Left ventricle myocardium superior (tissue), 1 donor: ENCODE measurements at regions not wholly inside any gene's neighbourhood (a gene's known extent, or its start where the extent isn't known, plus 50 kb on each side); places are given as distances from the start of the nearest gene placed in this dataset.
"Not testable (repeated sequence)": the region's sequence is repeated elsewhere in the genome, so short reads cannot be mapped to it uniquely, and the experiment has no call there.

Source experiments
- ATAC-seq: fragments of 200-7000 bp; cut with Tn5 transposase; one replicate; pipeline ENCODE4 v1.9.1; 2020; ENCODE audit warnings: mild to moderate bottlenecking, moderate library complexity
- DNase-seq: peaks from one replicate; pipeline ENCODE4 v3.0.0-alpha.2; 2020
- intact Hi-C: fragments of 100-400 bp; cut with micrococcal nuclease; formaldehyde crosslinking; loops from one replicate; pipeline ENCODE4 v1.11.0; 2022
- donor health status: DM: no; HTN: yes; CAD: no; lungs with severe emphysema.

DNA sequence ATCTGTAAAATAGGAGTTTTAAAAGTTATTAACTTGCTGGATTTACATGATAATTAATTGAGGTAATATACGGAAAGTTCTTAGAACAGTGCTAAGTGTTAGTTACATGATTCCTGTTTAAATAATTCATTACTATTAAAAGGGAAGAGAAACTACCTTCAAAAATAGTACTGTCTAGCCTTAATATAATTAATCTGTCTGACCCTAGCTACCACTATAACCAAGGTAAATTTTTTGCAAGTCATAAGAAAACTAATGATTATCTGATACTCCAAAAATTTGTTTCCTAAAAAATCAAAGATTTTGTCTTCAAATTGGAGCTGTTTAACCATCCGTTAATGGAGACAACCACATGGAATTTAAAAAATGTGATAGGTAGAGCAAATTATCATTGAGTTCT, 294.3 kb upstream of the FBXO33 start:
- DNase-seq (no peak), ATAC-seq (no peak)
- intact Hi-C loops, result no loop called here

DNA sequence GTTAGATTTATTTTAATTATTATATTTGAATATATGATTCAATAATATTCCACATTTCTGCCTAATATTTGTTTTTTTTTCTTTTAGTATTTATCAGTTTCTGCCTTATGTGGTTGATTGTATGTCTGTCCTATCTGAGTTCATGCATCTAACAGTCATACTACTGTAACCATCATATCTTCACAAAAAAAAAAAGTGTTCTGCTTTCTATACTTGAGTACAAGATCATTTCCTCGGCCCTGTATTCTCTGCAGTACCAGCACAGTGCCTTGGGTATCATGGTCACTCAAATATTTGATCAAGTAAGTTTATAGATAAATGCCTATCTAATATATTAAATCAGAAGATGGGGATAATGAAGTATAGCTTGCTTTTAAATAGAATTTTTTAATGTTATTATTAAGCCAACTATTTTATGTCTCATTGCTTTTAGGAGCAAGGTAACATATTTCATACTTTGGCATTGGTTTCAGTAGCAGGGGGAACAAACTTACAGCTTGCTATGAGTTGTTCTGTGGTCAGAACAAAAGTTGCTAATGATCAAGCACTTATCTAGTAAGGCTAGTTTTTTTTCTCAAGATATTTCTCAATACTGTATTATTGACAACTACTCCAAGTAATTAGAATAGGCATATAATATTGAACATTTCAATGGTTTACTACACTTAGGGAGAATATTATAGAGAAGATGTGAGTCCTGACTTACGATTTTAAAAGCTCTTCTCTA, 290.5 kb upstream of the FBXO33 start:
- DNase-seq (no peak), ATAC-seq (no peak)
- intact Hi-C loops, result no loop called here

- intact Hi-C loops, result no loop called here
- DNase-seq, result no peak
- ATAC-seq, result no peak
Measured at GRCh38 chr14:39716987-39717570, 284.8 kb upstream of the FBXO33 start.

DNA sequence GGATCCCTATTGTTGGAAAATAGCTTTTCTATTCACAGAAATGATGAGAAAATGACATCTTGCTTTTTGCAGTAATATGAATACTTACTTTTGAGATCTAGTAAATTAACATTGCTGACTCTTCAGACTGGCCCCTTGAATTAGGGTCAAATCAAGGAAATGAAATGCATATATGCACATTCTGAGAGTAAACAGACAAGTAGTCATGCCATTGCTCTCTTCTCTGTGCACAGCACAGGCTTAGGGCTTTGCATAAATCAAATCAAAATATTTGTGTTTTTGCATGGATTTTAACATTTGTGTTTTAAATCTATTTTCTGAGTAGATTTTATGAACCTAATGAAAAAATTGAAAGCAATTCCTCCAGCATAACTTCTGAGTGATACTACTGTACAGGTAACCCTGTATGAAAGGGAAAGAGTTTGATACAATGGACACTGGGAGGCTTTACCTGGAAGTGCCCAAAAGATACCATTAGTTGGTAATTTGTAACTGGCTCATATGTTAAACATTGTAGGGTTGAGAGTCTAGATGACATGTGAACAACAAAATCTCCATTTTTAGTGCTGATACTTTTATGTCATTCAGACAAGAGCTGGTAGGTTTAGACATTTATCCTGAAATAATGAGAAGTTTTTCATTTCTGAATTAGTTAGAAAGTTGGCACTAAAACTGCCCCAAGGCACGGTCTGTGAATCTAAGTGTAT, 280.2 kb upstream of the FBXO33 start:
- ATAC-seq (no peak), DNase-seq (no peak)
- intact Hi-C loops, result no loop called here

DNA sequence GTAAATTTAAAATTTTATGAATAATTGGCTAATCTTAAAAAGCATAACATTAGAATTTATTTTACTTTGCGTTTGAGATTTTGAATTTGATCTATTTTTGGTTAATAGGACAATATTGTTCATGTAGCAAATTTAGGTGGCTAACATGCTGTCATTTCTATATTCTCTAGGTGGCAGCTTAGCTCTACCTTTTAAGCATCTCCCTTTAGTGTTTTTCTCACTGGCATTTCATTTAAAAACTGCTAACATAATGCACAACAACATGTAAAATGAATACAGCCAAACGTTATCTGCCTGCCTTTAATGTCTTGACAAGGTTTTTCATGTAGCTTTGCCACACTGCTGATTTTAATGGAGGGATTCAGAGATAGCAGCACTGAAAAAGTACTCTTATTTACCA, 272.4 kb upstream of the FBXO33 start:
- intact Hi-C loops, result no loop called here
- no peak for DNase-seq
- no peak for ATAC-seq

DNA sequence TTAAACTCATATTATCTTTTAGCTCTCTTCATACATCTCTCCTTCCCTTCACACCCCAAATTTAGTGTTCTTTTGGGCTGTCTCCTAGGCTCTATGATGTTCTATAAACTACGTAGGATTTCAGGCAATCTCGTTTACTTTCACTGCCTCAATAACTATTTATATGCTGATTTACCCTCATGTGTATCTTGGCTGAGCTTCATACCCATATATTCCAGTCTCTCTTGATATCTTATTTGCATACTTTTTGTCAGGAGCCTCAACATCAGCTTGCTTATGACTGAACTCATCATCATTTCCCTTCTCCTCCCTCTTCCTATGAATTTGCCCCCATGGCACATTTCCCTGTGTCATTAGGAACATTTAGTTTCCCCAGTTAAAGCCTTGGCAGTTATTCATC, 262.1 kb upstream of the FBXO33 start:
- intact Hi-C loops, result no loop called here
- ATAC-seq (no peak), DNase-seq (no peak)

GRCh38 chr14:39683691-39684260, 251.5 kb upstream of the FBXO33 start:
- DNase-seq (no peak), ATAC-seq (no peak)
- intact Hi-C loops, result no loop called here

GRCh38 chr14:39682582-39682981, 250.3 kb upstream of the FBXO33 start:
- no peak for DNase-seq
- intact Hi-C loops, result no loop called here
- ATAC-seq, result no peak

- intact Hi-C loops, result no loop called here
- no peak for DNase-seq
- no peak for ATAC-seq
Measured at GRCh38 chr14:39681782-39682399, 249.7 kb upstream of the FBXO33 start.

- ATAC-seq (no peak), DNase-seq (no peak)
- intact Hi-C loops, result no loop called here
Measured at GRCh38 chr14:39680777-39681176, 248.5 kb upstream of the FBXO33 start.

- ATAC-seq (no peak), DNase-seq (no peak)
- intact Hi-C loops, result no loop called here
Measured at GRCh38 chr14:39673734-39674133, 241.5 kb upstream of the FBXO33 start.

- ATAC-seq, result no peak
Measured at GRCh38 chr14:39673270-39673711, 241.1 kb upstream of the FBXO33 start.

GRCh38 chr14:39668449-39668848, 236.2 kb upstream of the FBXO33 start:
- no peak for ATAC-seq
- intact Hi-C loops, result no loop called here

More at GRCh38 chr14:39673270-39673711, 241.1 kb upstream of the FBXO33 start:
- intact Hi-C loops, result no loop called here
- no peak for DNase-seq

GRCh38 chr14:39666386-39666785, 234.2 kb upstream of the FBXO33 start:
- ATAC-seq (no peak), DNase-seq (no peak)
- intact Hi-C loops, result no loop called here

More at GRCh38 chr14:39668449-39668848, 236.2 kb upstream of the FBXO33 start:
- DNase-seq, result no peak

DNA sequence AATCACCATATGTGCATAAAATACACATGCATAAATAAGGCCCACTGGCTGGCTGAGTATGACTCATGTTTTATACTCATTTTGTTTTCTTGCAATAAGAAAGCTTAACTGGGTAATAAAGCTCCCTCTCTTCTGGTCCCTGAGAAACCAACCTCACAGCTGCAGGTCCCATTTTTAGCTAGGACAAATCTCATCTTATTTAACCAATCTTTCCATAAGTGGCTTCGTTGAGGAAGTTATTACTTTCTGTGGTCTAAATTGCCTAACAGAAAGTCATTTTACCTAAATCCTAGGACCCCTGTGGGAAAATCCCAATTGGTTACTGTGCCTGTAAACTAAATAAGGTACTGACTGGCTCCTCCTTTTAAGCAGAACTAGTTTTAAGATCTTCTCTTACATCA, 232.8 kb upstream of the FBXO33 start:
- no peak for DNase-seq
- no peak for ATAC-seq
- intact Hi-C loops, result no loop called here

DNA sequence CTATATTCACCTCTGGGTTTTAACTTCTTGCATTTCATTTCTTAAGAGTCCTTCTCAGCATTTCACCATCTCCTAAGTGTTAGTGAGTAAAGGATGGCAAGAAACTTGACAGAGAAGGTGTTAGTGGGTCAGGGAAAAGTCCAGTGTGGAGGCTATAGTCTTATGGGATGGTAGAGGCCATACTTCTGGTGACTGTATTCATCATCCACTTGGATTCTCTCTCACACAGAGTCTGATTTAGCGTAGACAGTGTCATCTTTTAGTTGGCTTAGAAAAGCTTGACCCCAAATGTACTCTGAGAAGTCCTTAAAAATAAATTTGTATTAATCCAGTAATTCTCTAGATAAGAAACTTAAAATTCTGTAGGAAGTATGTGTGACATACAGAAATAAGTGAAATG, 232.4 kb upstream of the FBXO33 start:
- DNase-seq, result no peak
- intact Hi-C loops, result no loop called here
- ATAC-seq, result no peak

- ATAC-seq, result no peak
Measured at GRCh38 chr14:39641224-39641623, 209.0 kb upstream of the FBXO33 start.

DNA sequence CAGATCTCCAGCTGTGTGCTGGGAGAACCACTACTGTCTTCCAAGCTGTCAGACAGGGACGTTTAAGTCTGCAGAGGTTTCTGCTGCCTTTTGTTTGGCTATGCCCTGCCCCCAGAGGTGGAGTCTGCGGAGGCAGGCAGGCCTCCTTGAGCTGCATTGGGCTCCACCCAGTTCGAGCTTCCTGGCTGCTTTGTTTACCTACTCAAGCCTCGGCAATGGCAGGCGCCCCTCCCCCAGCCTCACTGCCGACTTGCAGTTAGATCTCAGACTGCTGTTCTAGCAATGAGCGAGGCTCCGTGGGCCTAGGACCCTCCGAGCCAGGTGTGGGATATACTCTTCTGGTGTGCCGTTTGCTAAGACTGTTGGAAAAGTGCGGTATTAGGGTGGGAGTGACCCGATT, 206.8 kb upstream of the FBXO33 start:
- intact Hi-C loops, DNase-seq, ATAC-seq: not testable (repeated sequence)

More at GRCh38 chr14:39641224-39641623, 209.0 kb upstream of the FBXO33 start:
- no peak for DNase-seq
- intact Hi-C loops, result no loop called here

DNA sequence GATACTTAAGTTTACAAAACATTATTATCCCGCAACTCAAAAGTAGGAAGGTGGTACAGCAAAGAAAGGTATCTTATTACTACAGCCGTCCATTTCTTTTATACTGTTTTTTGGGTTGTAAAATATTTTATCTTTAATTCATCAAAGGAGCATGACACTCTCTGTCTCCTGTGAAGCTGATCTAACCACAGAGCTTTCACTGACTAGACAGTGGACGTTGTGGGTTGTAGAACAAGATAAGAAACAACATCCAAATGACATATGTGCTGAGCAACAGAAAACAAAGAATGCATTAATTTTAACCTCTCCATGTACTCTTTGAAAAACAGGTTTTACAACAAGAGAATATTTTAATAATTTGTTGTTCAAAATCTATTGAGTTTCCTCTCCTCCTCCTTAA, 195.9 kb upstream of the FBXO33 start:
- intact Hi-C loops, result no loop called here
- ATAC-seq, result no peak
- DNase-seq, result no peak
